Gastroesophageal sphincter (tissue), 4 donors: ENCODE measurements at regions not wholly inside any gene's neighbourhood (a gene's known extent, or its start where the extent isn't known, plus 50 kb on each side); places are given as distances from the start of the nearest gene placed in this dataset.

Experiments used
- ATAC-seq: fragments of 150-250 bp; one replicate; pipeline ENCODE4 v1.9.1; 2016; ENCODE audit warnings: mild to moderate bottlenecking, moderate library complexity
- H3K27ac ChIP-seq, 4 donors: fragments of 200-600 bp; sonication (generic) in 3 of 4; 1 replicate in 3 of 4; 2 replicates in 1 of 4; pipeline ENCODE4 v1.5.1; 2016 to 2019
- H3K27me3 ChIP-seq: fragments of 200-600 bp; sonication (generic); one replicate; pipeline ENCODE4 v1.5.1; 2019
- H3K36me3 ChIP-seq, 2 donors: fragments of 200-600 bp; sonication (generic); one replicate each; pipeline ENCODE4 v1.5.1; 2019; ENCODE audit warnings: control low read depth in 1 of 2
- H3K4me1 ChIP-seq, 3 donors: fragments of 200-600 bp; sonication (generic); 1 replicate in 2 of 3; 2 replicates in 1 of 3; pipeline ENCODE4 v1.5.1; 2016 to 2019; ENCODE audit warnings: control low read depth in 2 of 3
- H3K4me3 ChIP-seq, 2 donors: fragments of 200-600 bp; sonication (generic); one replicate each; pipeline ENCODE4 v1.5.1; 2019; ENCODE audit warnings: mild to moderate bottlenecking in 1 of 2, moderate library complexity in 1 of 2
- H3K9me3 ChIP-seq, 3 donors: fragments of 200-600 bp; sonication (generic); one replicate each; pipeline ENCODE4 v1.5.1; 2017 to 2019; ENCODE audit warnings: control low read depth in 2 of 3
- EP300 ChIP-seq: sonication (generic); formaldehyde crosslinking; IDR thresholded peaks from one replicate; pipeline ENCODE4 v1.6.1; 2017; ENCODE audit warnings: antibody characterized with exemption, mild to moderate bottlenecking
- POLR2A ChIP-seq, 2 donors: fragments of 450-650 bp; IDR thresholded peaks; one replicate each; pipeline ENCODE4 v1.6.1; 2017; ENCODE audit warnings: antibody characterized with exemption in 2 of 2, mild to moderate bottlenecking in 2 of 2, moderate library complexity in 1 of 2
- POLR2AphosphoS5 ChIP-seq: sonication (generic); formaldehyde crosslinking; IDR thresholded peaks from one replicate; pipeline ENCODE4 v1.6.1; 2017; ENCODE audit warnings: antibody characterized with exemption
- WGBS, 2 donors: methylation state at CpG; one replicate each; pipeline ENCODE4 v1.1.5; 2018; ENCODE audit warnings: low coverage in 1 of 2; 5-methylcytosine and 5-hydroxymethylcytosine counted together
- TF ChIP-seq, protein P1 (sequence below), 4 experiments: fragments of 200-600 bp in 2 of 4; fragments of 450-650 bp in 2 of 4; sonication (generic) in 1 of 4; IDR thresholded peaks; one replicate each; pipeline ENCODE4 v1.5.1; 2017 to 2019; ENCODE audit warnings: antibody characterized with exemption in 4 of 4, mild to moderate bottlenecking in 2 of 4, moderate library complexity in 2 of 4

DNA sequence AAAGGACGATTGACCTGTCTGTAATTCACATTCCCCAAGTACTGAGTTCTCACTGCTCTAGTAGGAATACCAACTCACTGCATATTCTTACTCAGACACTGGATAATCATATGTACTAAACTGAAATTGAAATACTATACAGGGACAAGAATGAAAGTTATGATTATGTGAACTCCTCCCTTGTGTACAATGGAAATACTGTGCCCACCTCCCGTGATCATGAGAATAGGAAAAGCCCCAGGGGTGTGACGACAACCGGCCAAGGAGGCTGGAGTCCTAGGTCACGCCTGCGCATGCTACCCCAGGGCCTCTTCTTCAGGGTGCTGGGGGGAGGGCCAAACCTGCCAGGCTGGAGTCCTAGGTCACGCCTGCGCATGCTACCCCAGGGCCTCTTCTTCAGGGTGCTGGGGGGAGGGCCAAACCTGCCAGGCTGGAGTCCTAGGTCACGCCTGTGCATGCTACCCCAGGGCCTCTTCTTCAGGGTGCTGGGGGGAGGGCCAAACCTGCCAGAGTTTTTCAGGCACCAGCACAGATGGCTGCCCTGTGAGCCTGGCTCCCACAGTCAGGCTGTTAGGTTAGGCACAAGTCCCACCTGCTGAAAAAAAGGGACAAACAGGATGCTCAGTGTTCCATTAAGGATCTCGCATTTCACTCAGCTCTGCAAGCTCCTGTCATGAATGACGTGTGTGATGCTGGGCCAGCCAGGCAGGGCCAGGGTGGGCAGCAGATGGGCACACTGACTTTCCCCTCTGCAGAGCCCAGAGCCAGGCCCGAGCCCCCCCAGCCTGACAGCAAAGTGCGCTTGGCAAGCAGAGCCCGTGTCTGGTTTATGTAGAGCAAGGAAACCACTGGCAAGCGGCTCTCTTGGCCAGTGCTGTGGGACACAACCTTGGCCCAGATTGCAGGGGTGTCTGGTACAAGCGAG is 107.7 kb downstream of the FOXF2 start:
- Histone ChIP-seq H3K9me3 (peaks cover 0 to 10% (median 0%) of the 10 kb centered on the region in 3 donors), H3K27ac (no peak overlapping the region), H3K36me3 (no peaks in the 10 kb centered on the region), H3K27me3 (no peaks in the 10 kb centered on the region), H3K4me1 (peaks cover 0 to 6% (median 0%) of the 10 kb centered on the region in 3 donors), H3K4me3 (no peak overlapping the region)
- TF ChIP-seq EP300 (no peak), POLR2AphosphoS5 (no peak), POLR2A (IDR thresholded peaks at IDR 0.05) (no peak)
- TF ChIP-seq, protein P1, sequence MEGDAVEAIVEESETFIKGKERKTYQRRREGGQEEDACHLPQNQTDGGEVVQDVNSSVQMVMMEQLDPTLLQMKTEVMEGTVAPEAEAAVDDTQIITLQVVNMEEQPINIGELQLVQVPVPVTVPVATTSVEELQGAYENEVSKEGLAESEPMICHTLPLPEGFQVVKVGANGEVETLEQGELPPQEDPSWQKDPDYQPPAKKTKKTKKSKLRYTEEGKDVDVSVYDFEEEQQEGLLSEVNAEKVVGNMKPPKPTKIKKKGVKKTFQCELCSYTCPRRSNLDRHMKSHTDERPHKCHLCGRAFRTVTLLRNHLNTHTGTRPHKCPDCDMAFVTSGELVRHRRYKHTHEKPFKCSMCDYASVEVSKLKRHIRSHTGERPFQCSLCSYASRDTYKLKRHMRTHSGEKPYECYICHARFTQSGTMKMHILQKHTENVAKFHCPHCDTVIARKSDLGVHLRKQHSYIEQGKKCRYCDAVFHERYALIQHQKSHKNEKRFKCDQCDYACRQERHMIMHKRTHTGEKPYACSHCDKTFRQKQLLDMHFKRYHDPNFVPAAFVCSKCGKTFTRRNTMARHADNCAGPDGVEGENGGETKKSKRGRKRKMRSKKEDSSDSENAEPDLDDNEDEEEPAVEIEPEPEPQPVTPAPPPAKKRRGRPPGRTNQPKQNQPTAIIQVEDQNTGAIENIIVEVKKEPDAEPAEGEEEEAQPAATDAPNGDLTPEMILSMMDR (IDR thresholded peaks at IDR 0.05): no peak
- WGBS, 2 donors: 44 to 54% methylated on average over 2 to 10 of the region's 16 CpGs
- ATAC-seq: no peak

DNA sequence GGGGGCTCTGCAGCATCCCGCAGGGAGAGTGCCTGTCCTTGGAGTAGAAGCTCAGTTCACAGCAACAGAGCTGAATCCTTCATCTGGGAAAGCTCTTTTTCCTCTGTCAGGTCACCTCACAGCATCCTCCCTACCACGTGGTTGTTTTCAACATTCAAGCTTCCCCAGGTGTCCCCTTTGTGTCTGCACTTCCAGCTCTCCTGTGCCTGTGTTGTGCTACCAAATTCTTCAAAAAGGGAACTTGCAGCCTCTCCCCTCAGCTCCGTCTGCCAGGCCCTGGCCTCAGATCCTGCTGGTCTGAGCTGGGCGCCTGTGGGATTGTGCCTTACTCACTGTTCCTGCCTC is 108.4 kb downstream of the FOXF2 start:
- Histone ChIP-seq H3K9me3 (peaks cover 0 to 10% (median 0%) of the 10 kb centered on the region in 3 donors), H3K27me3 (no peaks in the 10 kb centered on the region), H3K4me3 (no peak overlapping the region), H3K4me1 (peaks cover 0 to 6% (median 0%) of the 10 kb centered on the region in 3 donors), H3K27ac (no peak overlapping the region), H3K36me3 (no peaks in the 10 kb centered on the region)
- ATAC-seq: no peak
- TF ChIP-seq EP300 (no peak), POLR2AphosphoS5 (no peak), POLR2A (IDR thresholded peaks at IDR 0.05) (no peak)
- TF ChIP-seq, protein P1 (IDR thresholded peaks at IDR 0.05): no peak
- 8% methylated on average over 2 of the region's 4 CpGs; no CpG with 5 or more reads in 1 of the 2 donors for WGBS, 2 donors

DNA sequence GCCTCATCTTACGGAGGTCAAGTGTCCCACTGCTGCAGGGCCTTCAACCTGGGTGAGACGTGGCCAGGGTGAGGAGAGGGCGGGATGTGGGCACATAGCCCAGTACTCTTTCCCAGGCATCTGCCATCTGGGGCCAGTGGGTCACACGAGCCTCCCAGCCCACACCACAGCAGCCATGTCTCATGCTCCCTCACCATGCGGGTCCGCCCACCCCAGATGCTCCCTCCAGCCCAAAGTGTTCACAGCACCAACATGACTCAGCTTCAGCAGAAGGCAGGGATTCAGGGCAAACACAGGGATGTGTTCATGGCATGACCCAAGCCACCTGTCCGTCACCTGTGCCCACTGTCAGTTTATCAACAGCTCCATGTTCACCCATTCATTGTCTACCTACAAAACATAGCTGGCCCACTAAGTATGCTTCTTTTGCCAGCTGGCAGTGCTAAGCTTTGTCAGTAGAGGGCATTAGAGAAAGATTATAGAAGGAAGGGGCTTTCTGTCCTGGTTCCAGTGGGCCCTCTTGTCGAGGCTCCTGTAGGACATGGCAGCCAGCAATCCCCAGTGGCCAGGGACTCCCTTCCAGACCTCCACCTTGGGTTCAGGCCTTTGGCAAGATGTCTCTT is 109.2 kb downstream of the FOXF2 start:
- TF ChIP-seq, protein P1 (IDR thresholded peaks at IDR 0.05): no peak
- TF ChIP-seq EP300 (no peak), POLR2AphosphoS5 (no peak), POLR2A (IDR thresholded peaks at IDR 0.05) (no peak)
- no peak for ATAC-seq
- no peaks in the 10 kb centered on the region for H3K36me3 ChIP-seq
- 58 to 91% methylated on average over 2 to 4 of the region's 8 CpGs for WGBS, 2 donors
- no peak overlapping the region for H3K4me3 ChIP-seq
- no peak overlapping the region for H3K27ac ChIP-seq
- no peaks in the 10 kb centered on the region for H3K27me3 ChIP-seq
- peaks cover 0 to 10% (median 0%) of the 10 kb centered on the region in 3 donors for H3K9me3 ChIP-seq
- H3K4me1 ChIP-seq: peaks cover 0 to 6% (median 0%) of the 10 kb centered on the region in 3 donors

DNA sequence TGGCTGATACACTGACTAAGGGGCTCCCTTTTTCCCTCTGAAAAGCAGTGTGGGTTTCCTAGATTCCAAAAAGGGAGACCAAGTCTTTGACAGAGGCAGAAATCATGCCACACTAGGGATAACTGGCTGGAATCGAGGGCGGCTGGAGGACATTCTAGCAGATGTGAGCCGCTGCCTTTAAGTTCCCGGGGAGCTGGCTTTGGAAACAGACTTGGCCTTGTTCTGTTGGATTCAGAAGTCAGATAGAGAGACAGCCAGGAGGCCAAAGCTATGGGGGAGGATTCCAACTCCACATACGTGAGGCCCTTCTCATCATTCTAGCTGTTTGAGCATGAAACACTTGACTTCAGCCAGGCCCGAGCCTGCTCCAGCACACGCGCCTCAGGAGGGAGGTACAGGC is 109.9 kb upstream of the FOXC1 start:
- Histone ChIP-seq H3K27me3 (no peaks in the 10 kb centered on the region), H3K4me3 (no peak overlapping the region), H3K36me3 (no peaks in the 10 kb centered on the region), H3K9me3 (peaks cover 0 to 10% (median 0%) of the 10 kb centered on the region in 3 donors), H3K4me1 (peaks cover 0 to 6% (median 0%) of the 10 kb centered on the region in 3 donors), H3K27ac (no peak overlapping the region)
- no peak for ATAC-seq
- 40 to 86% methylated on average over 2 to 3 of the region's 8 CpGs for WGBS, 2 donors
- TF ChIP-seq POLR2AphosphoS5 (no peak), POLR2A (IDR thresholded peaks at IDR 0.05) (no peak), EP300 (no peak)
- TF ChIP-seq, protein P1 (IDR thresholded peaks at IDR 0.05): no peak
